ENCODE measurements at regions not wholly inside any gene's neighbourhood (a gene's known extent, or its start where the extent isn't known, plus 50 kb on each side); places are given as distances from the start of the nearest gene placed in this dataset.

DNA sequence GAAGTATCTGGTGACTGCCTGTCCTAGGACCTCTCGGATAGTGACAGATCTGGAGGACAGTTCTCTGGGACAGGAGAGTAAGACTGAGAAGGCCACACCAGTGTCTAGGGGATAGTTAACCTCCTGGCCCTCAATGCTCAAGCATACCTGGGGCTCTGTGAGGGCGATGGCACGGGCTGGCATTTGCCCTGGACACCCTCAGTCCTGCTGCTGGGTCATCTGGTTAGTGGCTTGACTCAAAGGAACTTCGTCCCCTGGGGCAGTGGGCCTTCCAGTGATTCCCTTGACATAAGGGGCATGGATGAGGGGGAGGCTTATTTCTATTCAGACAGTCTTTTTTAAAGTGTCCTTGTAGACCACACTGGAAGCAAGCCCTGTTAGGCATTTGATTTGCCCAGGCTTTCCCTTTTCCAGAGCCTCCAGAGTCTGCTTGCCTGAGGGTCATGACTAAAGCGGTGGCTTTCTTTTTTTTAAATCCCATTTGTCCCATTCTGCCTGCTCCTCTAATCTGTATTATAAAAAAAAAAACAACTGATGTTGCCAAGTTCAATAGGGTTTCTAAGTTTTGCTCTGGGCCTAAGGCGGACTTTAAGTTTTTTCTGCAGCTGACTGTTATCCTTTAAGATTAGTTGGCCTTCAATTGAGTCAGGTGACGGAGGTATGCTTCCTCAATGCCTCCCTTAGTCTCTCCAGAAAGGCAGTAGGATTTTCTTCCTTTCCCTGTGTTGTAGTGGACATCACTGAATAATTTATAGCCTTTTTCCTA is 2083.5 kb upstream of the C9orf72 start:
- TF ChIP-seq POLR2A (IDR thresholded peaks at IDR 0.05; ENCODE audit: low read depth) (no peak), CTCF (IDR thresholded peaks at IDR 0.05) (no peak), POLR2AphosphoS5 (IDR thresholded peaks at IDR 0.05) (no peak)

Measured in esophagus muscularis mucosa (tissue), 3 donors.